Endothelial cell of umbilical vein (primary cell): ENCODE measurements at regions not wholly inside any gene's neighbourhood (a gene's known extent, or its start where the extent isn't known, plus 50 kb on each side); places are given as distances from the start of the nearest gene placed in this dataset.

Source experiments
- BruUV-seq: library from RNA; stranded (reverse); fragments of 400-500 nt; replicated peaks from 2 replicates; lab custom pipeline; 2021; lab: Mats Ljungman, UMichigan
- CTCF ChIA-PET: fragments of 300-600, 350-600 bp; sonication (Branson Sonifier 250); formaldehyde crosslinking; loops from one replicate; lab custom pipeline; 2021; ENCODE audit warnings: antibody characterized with exemption, inconsistent platforms; lab: Charles Lee
- POLR2A ChIA-PET: fragments of 300-600, 350-600 bp; sonication (Branson Sonifier 250); formaldehyde crosslinking; loops from one replicate; lab custom pipeline; 2021; ENCODE audit warnings: antibody characterized with exemption, inconsistent platforms; lab: Charles Lee
- DNase-seq: peaks from one replicate; pipeline ENCODE4 v3.0.0-alpha.2; 2011; ENCODE audit warnings: low read depth, low spot score
- FAIRE-seq: peaks from 2 replicates; lab custom pipeline; 2011; peaks lifted over from hg19 to GRCh38; lab: Jason Lieb, UNC
- H2AFZ ChIP-seq: 2 replicates; pipeline ENCODE4 v1.6.0; 2012; ENCODE audit warnings: low read depth, low read length, control low read depth, inconsistent platforms
- H3K27ac ChIP-seq: 2 replicates; pipeline ENCODE4 v1.5.1; 2011; ENCODE audit warnings: low read depth, mild to moderate bottlenecking, control low read depth, low read length, moderate library complexity; ENCODE audit not compliant: insufficient read depth
- H3K27me3 ChIP-seq, 2 experiments: 2 replicates each; pipeline versions ENCODE4 v1.6.0 to v1.6.1; 2011; ENCODE audit warnings: low read length in 2 of 2, mixed read lengths in 1 of 2; ENCODE audit not compliant: control insufficient read depth in 2 of 2, insufficient read depth in 2 of 2
- H3K36me3 ChIP-seq, 2 experiments: 2 replicates in 1 of 2; 3 replicates in 1 of 2; pipeline ENCODE4 v1.5.1; 2011; ENCODE audit warnings: low read length in 2 of 2, mild to moderate bottlenecking in 1 of 2, moderate library complexity in 1 of 2; ENCODE audit not compliant: control insufficient read depth in 2 of 2, insufficient read depth in 2 of 2; ENCODE audit errors: extremely low read depth in 1 of 2
- H3K4me1 ChIP-seq: 3 replicates; pipeline ENCODE4 v1.5.1; 2011; ENCODE audit warnings: mild to moderate bottlenecking, low read length; ENCODE audit not compliant: control insufficient read depth, insufficient read depth; ENCODE audit errors: extremely low read depth
- H3K4me2 ChIP-seq: 2 replicates; pipeline ENCODE4 v1.6.1; 2011; ENCODE audit warnings: low read length, control low read depth, mixed read lengths; ENCODE audit not compliant: insufficient read depth
- H3K4me3 ChIP-seq, 3 experiments: fragments of 200-600 bp in 1 of 3; sonication (generic), shearing (Covaris generic) in 1 of 3; replicated peaks in 1 of 3; 2 replicates each; pipeline ENCODE4 v1.5.1; 2011 to 2016; ENCODE audit warnings: control low read depth in 3 of 3, low read length in 3 of 3, mild to moderate bottlenecking in 2 of 3, inconsistent platforms in 1 of 3, low read depth in 1 of 3, moderate library complexity in 1 of 3; ENCODE audit not compliant: insufficient read depth in 1 of 3
- H3K79me2 ChIP-seq: 2 replicates; pipeline ENCODE4 v1.6.0; 2012; ENCODE audit warnings: low read length, inconsistent platforms; ENCODE audit not compliant: control insufficient read depth, insufficient read depth
- H3K9ac ChIP-seq: replicated peaks from 2 replicates; pipeline ENCODE3; 2011; ENCODE audit warnings: low read length, control low read depth; ENCODE audit not compliant: insufficient read depth; ENCODE audit errors: extremely low read depth
- H3K9me1 ChIP-seq: replicated peaks from 3 replicates; pipeline ENCODE4 v1.6.0; 2011; ENCODE audit warnings: mild to moderate bottlenecking, low read length; ENCODE audit not compliant: control insufficient read depth, insufficient read depth; ENCODE audit errors: extremely low read depth
- H3K9me3 ChIP-seq: replicated peaks from 2 replicates; pipeline ENCODE4 v1.5.1; 2012; ENCODE audit warnings: low read length, inconsistent platforms; ENCODE audit not compliant: control insufficient read depth, insufficient read depth
- H4K20me1 ChIP-seq: replicated peaks from 2 replicates; pipeline ENCODE3; 2011; ENCODE audit warnings: mild to moderate bottlenecking, low read length; ENCODE audit not compliant: control insufficient read depth, insufficient read depth; ENCODE audit errors: extremely low read depth
- EZH2 ChIP-seq: IDR thresholded peaks from 2 replicates; pipeline ENCODE4 v1.6.1; 2012; ENCODE audit warnings: borderline replicate concordance, low read depth, mild to moderate bottlenecking, moderate library complexity, low read length, inconsistent platforms; ENCODE audit not compliant: severe bottlenecking
- FOS ChIP-seq: IDR thresholded peaks from 2 replicates; pipeline ENCODE4 v1.6.1; 2011; ENCODE audit warnings: mild to moderate bottlenecking, low read length, moderate library complexity, borderline replicate concordance; ENCODE audit not compliant: insufficient read depth
- GATA2 ChIP-seq: IDR thresholded peaks from 2 replicates; pipeline ENCODE4 v1.7.0; 2011; ENCODE audit warnings: low read depth, mild to moderate bottlenecking, moderate library complexity, mixed read lengths, low read length; ENCODE audit not compliant: insufficient read length, insufficient read depth
- JUN ChIP-seq: IDR thresholded peaks from 2 replicates; pipeline ENCODE4 v1.6.1; 2011; ENCODE audit warnings: borderline replicate concordance, low read depth; ENCODE audit not compliant: insufficient read length, insufficient read depth
- POLR2A ChIP-seq: IDR thresholded peaks from 2 replicates; pipeline ENCODE4 v1.6.1; 2012; ENCODE audit warnings: low read depth, mild to moderate bottlenecking, control low read depth, low read length
- POLR2AphosphoS5 ChIP-seq: IDR thresholded peaks from 2 replicates; pipeline ENCODE4 v1.6.1; 2012; ENCODE audit warnings: low read depth, mild to moderate bottlenecking, control low read depth, low read length, moderate library complexity; ENCODE audit not compliant: insufficient read depth
- dilution Hi-C: fragments of 300-500 bp; cut with MboI; formaldehyde crosslinking; loops from one replicate; pipeline ENCODE4 v1.15.0; 2019; ENCODE audit warnings: low sequenced_read_pairs; ENCODE audit not compliant: extremely low pct_ligation_motif_present
- intact Hi-C: fragments of 100-400 bp; cut with micrococcal nuclease; formaldehyde crosslinking; loops from one replicate; pipeline ENCODE4 v1.10.0; 2022
- TF ChIP-seq, protein P1 (sequence below), 2 donors: IDR thresholded peaks; 1 replicate in 1 of 2; 2 replicates in 1 of 2; pipeline ENCODE4 v1.5.1; 2011; ENCODE audit warnings: low read length in 2 of 2, mild to moderate bottlenecking in 2 of 2, moderate library complexity in 2 of 2, control low read depth in 1 of 2, inconsistent platforms in 1 of 2, low read depth in 1 of 2; ENCODE audit not compliant: insufficient read depth in 1 of 2; ENCODE audit errors: extremely low read depth in 1 of 2
- TF ChIP-seq, protein P2 (sequence below): IDR thresholded peaks from 2 replicates; pipeline ENCODE4 v1.6.1; 2011; ENCODE audit not compliant: insufficient read depth, insufficient read length

GRCh38 chr5:133900534-133901270, 67.7 kb downstream of the C5orf15 start:
- TF ChIP-seq, protein P1, sequence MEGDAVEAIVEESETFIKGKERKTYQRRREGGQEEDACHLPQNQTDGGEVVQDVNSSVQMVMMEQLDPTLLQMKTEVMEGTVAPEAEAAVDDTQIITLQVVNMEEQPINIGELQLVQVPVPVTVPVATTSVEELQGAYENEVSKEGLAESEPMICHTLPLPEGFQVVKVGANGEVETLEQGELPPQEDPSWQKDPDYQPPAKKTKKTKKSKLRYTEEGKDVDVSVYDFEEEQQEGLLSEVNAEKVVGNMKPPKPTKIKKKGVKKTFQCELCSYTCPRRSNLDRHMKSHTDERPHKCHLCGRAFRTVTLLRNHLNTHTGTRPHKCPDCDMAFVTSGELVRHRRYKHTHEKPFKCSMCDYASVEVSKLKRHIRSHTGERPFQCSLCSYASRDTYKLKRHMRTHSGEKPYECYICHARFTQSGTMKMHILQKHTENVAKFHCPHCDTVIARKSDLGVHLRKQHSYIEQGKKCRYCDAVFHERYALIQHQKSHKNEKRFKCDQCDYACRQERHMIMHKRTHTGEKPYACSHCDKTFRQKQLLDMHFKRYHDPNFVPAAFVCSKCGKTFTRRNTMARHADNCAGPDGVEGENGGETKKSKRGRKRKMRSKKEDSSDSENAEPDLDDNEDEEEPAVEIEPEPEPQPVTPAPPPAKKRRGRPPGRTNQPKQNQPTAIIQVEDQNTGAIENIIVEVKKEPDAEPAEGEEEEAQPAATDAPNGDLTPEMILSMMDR (IDR thresholded peaks at IDR 0.05; ENCODE audit: extremely low read depth in 1 of 2, insufficient read depth in 1 of 2, low read depth in 1 of 2, low read length in 2 of 2), result no peak
- TF ChIP-seq POLR2A (no peak), JUN (no peak), GATA2 (no peak), EZH2 (no peak), FOS (no peak), POLR2AphosphoS5 (no peak)
- TF ChIP-seq, protein P2, sequence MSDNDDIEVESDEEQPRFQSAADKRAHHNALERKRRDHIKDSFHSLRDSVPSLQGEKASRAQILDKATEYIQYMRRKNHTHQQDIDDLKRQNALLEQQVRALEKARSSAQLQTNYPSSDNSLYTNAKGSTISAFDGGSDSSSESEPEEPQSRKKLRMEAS, result no peak
- H2AFZ ChIP-seq, result no peak overlapping the region
- no peak for DNase-seq
- H3K9me3 ChIP-seq, result no peaks in the 10 kb centered on the region
- H3K4me3 ChIP-seq, result no peak overlapping the region
- no peaks in the 10 kb centered on the region for H4K20me1 ChIP-seq
- POLR2A ChIA-PET, result no interaction called here
- no peak overlapping the region for H3K9ac ChIP-seq
- no peaks in the 10 kb centered on the region for H3K27me3 ChIP-seq
- FAIRE-seq, result no peak
- CTCF ChIA-PET, result interaction anchor here (1.3 kb wide), 1 partner anchor 477 kb away, joined by 3 read pairs; no protein-coding TSS in a partner anchor
- no TSS peak for BruUV-seq
- H3K27ac ChIP-seq, result no peak overlapping the region
- no peaks in the 10 kb centered on the region for H3K4me1 ChIP-seq
- no peak overlapping the region for H3K4me2 ChIP-seq
- H3K9me1 ChIP-seq, result no peaks in the 10 kb centered on the region
- H3K79me2 ChIP-seq, result no peaks in the 10 kb centered on the region
- no peaks in the 10 kb centered on the region for H3K36me3 ChIP-seq
- intact Hi-C loops (no loop called here), dilution Hi-C loops (no loop called here)
